CD14-positive monocyte (primary cell): ENCODE measurements at regions not wholly inside any gene's neighbourhood (a gene's known extent, or its start where the extent isn't known, plus 50 kb on each side); places are given as distances from the start of the nearest gene placed in this dataset. TPM values are rescaled to one million over a fixed set of nuclear protein-coding genes. Genes with fewer than 3 reads are reported as not detected.

ENCODE experiments used
- DNase-seq, 3 donors: peaks; one replicate each; pipeline ENCODE4 v3.0.0-alpha.2; 2011 to 2022
- H2AFZ ChIP-seq: 2 replicates; pipeline ENCODE4 v1.6.0; 2012; ENCODE audit warnings: mild to moderate bottlenecking, low read depth, low read length, inconsistent platforms; ENCODE audit not compliant: insufficient read depth, poor library complexity, severe bottlenecking
- H3K27ac ChIP-seq, 2 donors: 1 replicate in 1 of 2; 2 replicates in 1 of 2; pipeline ENCODE4 v1.5.1; 2012 to 2013; ENCODE audit warnings: low read length in 2 of 2, control low read depth in 1 of 2, inconsistent platforms in 1 of 2, low read depth in 1 of 2, mild to moderate bottlenecking in 1 of 2
- H3K27me3 ChIP-seq, 2 donors: one replicate each; pipeline versions ENCODE4 v1.6.0 to v1.6.1; 2011 to 2013; ENCODE audit warnings: low read length in 2 of 2; ENCODE audit not compliant: control insufficient read depth in 2 of 2, insufficient read depth in 2 of 2
- H3K36me3 ChIP-seq, 2 donors: replicated peaks in 1 of 2; 1 replicate in 1 of 2; 2 replicates in 1 of 2; pipeline versions ENCODE4 v1.5.1 to v1.6.1; 2012 to 2013; ENCODE audit warnings: low read length in 2 of 2, control low read depth in 1 of 2, inconsistent platforms in 1 of 2, mild to moderate bottlenecking in 1 of 2; ENCODE audit not compliant: insufficient read depth in 2 of 2, control insufficient read depth in 1 of 2
- H3K4me1 ChIP-seq, 2 donors: 1 replicate in 1 of 2; 2 replicates in 1 of 2; pipeline versions ENCODE4 v1.5.1 to v1.6.1; 2012 to 2013; ENCODE audit warnings: low read length in 2 of 2, control low read depth in 1 of 2, inconsistent platforms in 1 of 2, mild to moderate bottlenecking in 1 of 2, moderate library complexity in 1 of 2; ENCODE audit not compliant: insufficient read depth in 2 of 2, control insufficient read depth in 1 of 2
- H3K4me2 ChIP-seq: replicated peaks from 2 replicates; pipeline ENCODE3; 2012; ENCODE audit warnings: low read length, moderate library complexity, mild to moderate bottlenecking; ENCODE audit not compliant: poor library complexity, severe bottlenecking; ENCODE audit errors: extremely low read depth
- H3K4me3 ChIP-seq, 3 experiments: fragments of 200-600 bp in 1 of 3; sonication (generic) in 1 of 3; replicated peaks in 1 of 3; 1 replicate in 2 of 3; 2 replicates in 1 of 3; pipeline ENCODE4 v1.5.1; 2011 to 2013; ENCODE audit warnings: low read length in 3 of 3, mild to moderate bottlenecking in 3 of 3, control low read depth in 2 of 3, low read depth in 2 of 3, inconsistent platforms in 1 of 3, moderate library complexity in 1 of 3
- H3K79me2 ChIP-seq: 2 replicates; pipeline ENCODE4 v1.6.0; 2012; ENCODE audit warnings: mild to moderate bottlenecking, control low read depth, inconsistent platforms, low read length, moderate library complexity; ENCODE audit not compliant: insufficient read depth
- H3K9ac ChIP-seq: 2 replicates; pipeline ENCODE4 v1.6.0; 2017; ENCODE audit warnings: low read length, mild to moderate bottlenecking; ENCODE audit not compliant: insufficient read depth, poor library complexity, severe bottlenecking
- H3K9me3 ChIP-seq, 2 donors: replicated peaks in 1 of 2; 1 replicate in 1 of 2; 2 replicates in 1 of 2; pipeline versions ENCODE4 v1.5.1 to v1.6.1; 2012 to 2013; ENCODE audit warnings: low read length in 2 of 2, control low read depth in 1 of 2; ENCODE audit not compliant: control insufficient read depth in 1 of 2, insufficient read depth in 1 of 2
- H4K20me1 ChIP-seq: 2 replicates; pipeline ENCODE4 v1.6.0; 2012; ENCODE audit warnings: mild to moderate bottlenecking, low read length, control low read depth, moderate library complexity; ENCODE audit not compliant: insufficient read depth
- H3K27ac Mint-ChIP-seq, 7 donors: one replicate each; pipeline ENCODE4 v1.8.0; 2020; ENCODE audit warnings: mild to moderate bottlenecking in 7 of 7, mixed read lengths in 7 of 7, moderate library complexity in 6 of 7, inconsistent platforms in 2 of 7
- H3K27me3 Mint-ChIP-seq, 3 donors: one replicate each; pipeline ENCODE4 v1.8.0; 2021 to 2022; ENCODE audit warnings: low read depth in 3 of 3, mild to moderate bottlenecking in 3 of 3, mixed read lengths in 3 of 3, moderate library complexity in 3 of 3, inconsistent platforms in 1 of 3
- H3K36me3 Mint-ChIP-seq, 2 donors: one replicate each; pipeline ENCODE4 v1.8.0; 2020; ENCODE audit warnings: mixed read lengths in 2 of 2, inconsistent platforms in 1 of 2, mild to moderate bottlenecking in 1 of 2
- H3K4me1 Mint-ChIP-seq: one replicate; pipeline ENCODE4 v1.8.0; 2020; ENCODE audit warnings: mild to moderate bottlenecking, mixed read lengths
- H3K4me3 Mint-ChIP-seq, 2 donors: one replicate each; pipeline ENCODE4 v1.8.0; 2020; ENCODE audit warnings: mild to moderate bottlenecking in 2 of 2, mixed read lengths in 2 of 2, moderate library complexity in 1 of 2
- H3K9me3 Mint-ChIP-seq, 7 donors: one replicate each; pipeline ENCODE4 v1.8.0; 2020 to 2022; ENCODE audit warnings: mixed read lengths in 7 of 7, mild to moderate bottlenecking in 6 of 7, moderate library complexity in 6 of 7, inconsistent platforms in 2 of 7
- CTCF ChIP-seq: fragments of 200-600 bp; IDR thresholded peaks from one replicate; pipeline ENCODE4 v1.8.0; 2022; ENCODE audit warnings: antibody characterized with exemption, mild to moderate bottlenecking
- WGBS: methylation state at CpG from one replicate; pipeline ENCODE4 v1.1.5; 2013; ENCODE audit warnings: missing lambda C conversion rate; ENCODE audit not compliant: insufficient coverage; 5-methylcytosine and 5-hydroxymethylcytosine counted together
- intact Hi-C, 2 donors: fragments of 100-400 bp; cut with micrococcal nuclease; formaldehyde crosslinking; loops; one replicate each; pipeline versions ENCODE4 v1.15.0 to v1.15.1; 2023
- small RNA-seq: library from RNA; depleted of rRNA; stranded (forward); fragments of <200 nt; gene quantifications from one replicate; pipeline ENCODE3, GENCODE V24; 2012; ENCODE audit warnings: low read depth; ENCODE audit not compliant: insufficient read length

GRCh38 chr11:24437123-24437522, 59.7 kb upstream of the LUZP2 start:
- Mint-ChIP-seq H3K36me3 (no peaks in the 10 kb centered on the region), H3K4me1 (no peaks in the 10 kb centered on the region), H3K27me3 (no peaks in the 10 kb centered on the region), H3K27ac (no peak overlapping the region), H3K9me3 (peaks cover 0 to 3% (median 0%) of the 10 kb centered on the region in 7 donors), H3K4me3 (no peak overlapping the region)
- no peak overlapping the region for H3K27ac ChIP-seq
- H3K9me3 ChIP-seq: no peaks in the 10 kb centered on the region
- TF ChIP-seq CTCF: no peak
- intact Hi-C loops: no loop called here
- H2AFZ ChIP-seq: no peak overlapping the region
- no peaks in the 10 kb centered on the region for H3K79me2 ChIP-seq
- H3K9ac ChIP-seq: no peak overlapping the region
- no peak overlapping the region for H3K4me2 ChIP-seq
- no peaks in the 10 kb centered on the region for H3K36me3 ChIP-seq
- H3K4me1 ChIP-seq: no peaks in the 10 kb centered on the region
- H3K4me3 ChIP-seq: no peak overlapping the region
- no peak for DNase-seq
- H3K27me3 ChIP-seq: no peaks in the 10 kb centered on the region
- no peaks in the 10 kb centered on the region for H4K20me1 ChIP-seq
- 100% methylated on average over 2 of the region's 4 CpGs for WGBS

Small RNAs in the stretch of these regions (small RNA-seq; reads per million reads assigned to genes)
- gene AC100767.1 (not detected), gene MIR8054 (not detected), gene RNU6-783P (not detected)
